Right lobe of liver (tissue), 4 donors: ENCODE measurements at regions not wholly inside any gene's neighbourhood (a gene's known extent, or its start where the extent isn't known, plus 50 kb on each side); places are given as distances from the start of the nearest gene placed in this dataset.

Source experiments
- POLR2A ChIP-seq: fragments of 450-650 bp; IDR thresholded peaks from one replicate; pipeline ENCODE4 v1.6.1; 2017; ENCODE audit warnings: antibody characterized with exemption, mild to moderate bottlenecking
- TF ChIP-seq, protein P1 (sequence below), 4 donors: fragments of 200-600 bp in 3 of 4; fragments of 450-650 bp in 1 of 4; IDR thresholded peaks; one replicate each; pipeline versions ENCODE4 v1.5.1 to v1.8.0; 2016 to 2022; ENCODE audit warnings: antibody characterized with exemption in 4 of 4, mild to moderate bottlenecking in 2 of 4
- donor health status: DM: no; HTN: no; CAD: no.
- donor health status: DM: no; HTN: no; CAD: no.
- donor health status: DM: no; HTN: yes; CAD: no.

DNA sequence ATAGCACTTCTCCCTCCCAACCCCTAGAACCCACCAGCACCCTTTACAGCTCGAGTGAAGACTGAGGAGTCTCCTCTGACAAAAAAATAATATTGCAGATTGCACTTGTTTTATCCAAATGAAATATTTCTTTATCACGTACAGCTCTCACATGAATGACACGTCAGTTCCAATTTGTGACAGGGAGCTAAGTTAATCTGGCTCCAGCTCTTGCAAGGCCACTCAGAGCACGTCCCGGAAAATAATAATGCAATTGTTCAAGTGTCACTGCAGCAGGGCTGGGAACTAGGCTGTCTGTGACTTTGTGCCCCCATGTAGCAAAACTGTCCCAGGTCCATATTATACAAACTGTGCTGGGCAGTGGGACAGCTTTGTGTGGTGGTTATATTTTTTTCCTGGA is 539.6 kb downstream of the VRK1 start:
- TF ChIP-seq, protein P1, sequence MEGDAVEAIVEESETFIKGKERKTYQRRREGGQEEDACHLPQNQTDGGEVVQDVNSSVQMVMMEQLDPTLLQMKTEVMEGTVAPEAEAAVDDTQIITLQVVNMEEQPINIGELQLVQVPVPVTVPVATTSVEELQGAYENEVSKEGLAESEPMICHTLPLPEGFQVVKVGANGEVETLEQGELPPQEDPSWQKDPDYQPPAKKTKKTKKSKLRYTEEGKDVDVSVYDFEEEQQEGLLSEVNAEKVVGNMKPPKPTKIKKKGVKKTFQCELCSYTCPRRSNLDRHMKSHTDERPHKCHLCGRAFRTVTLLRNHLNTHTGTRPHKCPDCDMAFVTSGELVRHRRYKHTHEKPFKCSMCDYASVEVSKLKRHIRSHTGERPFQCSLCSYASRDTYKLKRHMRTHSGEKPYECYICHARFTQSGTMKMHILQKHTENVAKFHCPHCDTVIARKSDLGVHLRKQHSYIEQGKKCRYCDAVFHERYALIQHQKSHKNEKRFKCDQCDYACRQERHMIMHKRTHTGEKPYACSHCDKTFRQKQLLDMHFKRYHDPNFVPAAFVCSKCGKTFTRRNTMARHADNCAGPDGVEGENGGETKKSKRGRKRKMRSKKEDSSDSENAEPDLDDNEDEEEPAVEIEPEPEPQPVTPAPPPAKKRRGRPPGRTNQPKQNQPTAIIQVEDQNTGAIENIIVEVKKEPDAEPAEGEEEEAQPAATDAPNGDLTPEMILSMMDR (IDR thresholded peaks at IDR 0.05) = no peak
- no peak for TF ChIP-seq POLR2A
